ENCODE measurements at regions not wholly inside any gene's neighbourhood (a gene's known extent, or its start where the extent isn't known, plus 50 kb on each side); places are given as distances from the start of the nearest gene placed in this dataset.

- TF ChIP-seq CTCF (IDR thresholded peaks at IDR 0.05), result no peak
- no peak for TF ChIP-seq POLR2A (IDR thresholded peaks at IDR 0.05)
These were observed 129.6 kb upstream of the FRY start for GRCh38 chr13:31901985-31902384.
